HG03460 (cell line): ENCODE measurements at regions not wholly inside any gene's neighbourhood (a gene's known extent, or its start where the extent isn't known, plus 50 kb on each side); places are given as distances from the start of the nearest gene placed in this dataset.
"Not testable (repeated sequence)": the region's sequence is repeated elsewhere in the genome, so short reads cannot be mapped to it uniquely, and the experiment has no call there.

Source experiments
- ATAC-seq: cut with Tn5 transposase; IDR thresholded peaks from one replicate; pipeline ENCODE4 v1.9.1; 2021; ENCODE audit not compliant: unreplicated experiment

DNA sequence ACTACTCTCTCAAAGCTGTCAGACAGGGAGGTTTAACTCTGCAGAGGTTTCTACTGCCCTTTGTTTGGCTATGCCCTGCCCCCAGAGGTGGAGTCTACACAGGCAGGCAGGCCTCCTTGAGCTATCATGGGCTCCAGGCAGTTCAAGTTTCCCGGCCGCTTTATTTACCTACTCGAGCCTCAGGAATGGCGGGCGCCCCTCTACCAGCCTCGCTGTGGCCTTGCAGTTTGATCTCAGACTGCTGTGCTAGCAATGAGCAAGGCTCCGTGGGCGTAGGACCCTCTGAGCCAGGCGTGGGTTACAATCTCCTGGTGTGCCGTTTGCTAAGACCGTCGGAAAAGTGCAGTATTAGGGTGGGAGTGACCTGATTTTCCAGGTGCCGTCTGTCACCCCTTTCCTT is 124.3 kb downstream of the PTCHD1 start:
- ATAC-seq = not testable (repeated sequence)

- no peak for ATAC-seq
These were observed 130.6 kb downstream of the PTCHD1 start for GRCh38 chrX:23465105-23465791.

DNA sequence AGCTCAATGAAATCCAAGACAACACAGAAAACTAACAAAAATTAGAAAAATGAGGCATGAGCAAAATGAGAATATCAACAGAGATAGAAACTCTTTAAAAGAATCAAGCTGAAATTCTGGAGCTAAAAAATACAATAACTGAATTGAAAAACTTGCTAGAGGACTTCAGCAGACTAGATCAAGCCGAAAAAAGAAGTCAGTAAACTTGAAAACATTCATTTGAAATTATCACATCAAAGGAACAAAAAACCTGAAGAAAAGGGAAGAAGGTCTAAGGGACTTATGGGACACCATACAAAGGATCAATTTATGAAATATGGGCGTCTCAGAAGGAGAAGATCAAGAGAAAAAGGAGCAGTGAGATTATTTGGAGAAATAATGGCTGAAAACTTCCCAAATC is 131.3 kb downstream of the PTCHD1 start:
- no peak for ATAC-seq

DNA sequence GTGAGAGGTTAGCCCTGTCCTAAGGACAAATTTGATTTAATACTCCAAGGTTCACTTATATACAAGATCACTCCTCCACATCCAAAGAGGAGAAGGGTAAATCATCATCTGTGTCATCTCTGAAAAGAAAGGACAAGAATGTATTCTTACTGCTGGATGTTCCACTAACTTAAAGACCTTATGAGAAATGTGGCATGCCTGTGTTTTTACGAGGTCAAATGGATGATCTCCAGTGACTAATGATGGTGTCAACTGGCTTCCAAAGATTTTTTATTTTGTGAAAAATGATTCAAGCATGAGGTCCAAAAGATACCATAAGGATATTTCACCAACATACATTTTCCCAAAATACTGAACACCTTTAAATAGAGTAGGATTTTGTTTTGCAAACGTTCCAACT is 143.4 kb downstream of the PTCHD1 start:
- no peak for ATAC-seq

DNA sequence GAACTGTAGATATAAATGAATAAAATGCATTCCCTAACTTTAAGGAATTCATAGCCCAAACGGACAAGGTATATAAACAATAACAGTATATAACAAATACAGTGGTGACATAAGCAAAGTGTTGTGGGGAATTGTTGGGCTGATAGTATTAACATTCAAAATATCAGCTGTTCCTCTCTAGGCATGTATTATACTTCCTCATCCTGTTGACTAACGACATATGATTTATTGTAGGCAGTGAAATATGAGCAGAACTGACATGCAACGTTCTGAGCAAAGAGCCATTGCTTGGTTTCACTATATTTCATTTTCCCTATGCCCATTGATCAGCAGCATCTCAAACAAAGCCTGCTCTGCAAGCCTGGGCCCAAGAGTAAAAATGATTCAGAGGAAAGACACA is 143.9 kb downstream of the PTCHD1 start:
- ATAC-seq = no peak

DNA sequence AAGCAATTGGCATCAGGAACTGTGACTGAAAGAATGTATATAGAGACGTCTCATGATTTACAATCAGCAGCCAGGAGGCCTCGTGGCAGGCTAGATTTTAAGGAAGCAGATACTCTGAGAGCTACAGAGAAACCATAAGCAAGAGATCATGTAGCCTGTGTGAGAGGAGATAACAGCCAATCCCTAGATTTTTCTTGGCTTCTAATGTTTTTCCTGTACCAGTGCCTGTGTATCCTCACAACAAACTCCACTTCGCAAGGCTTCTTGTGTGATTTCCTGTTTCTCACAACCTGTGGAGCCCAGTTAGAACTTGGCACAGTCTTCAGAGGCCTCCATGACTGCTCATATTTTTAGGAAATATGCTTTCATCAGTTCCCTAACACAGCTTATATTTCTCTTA is 147.9 kb downstream of the PTCHD1 start:
- ATAC-seq = no peak

GRCh38 chrX:23483396-23483795 is 148.7 kb downstream of the PTCHD1 start:
- ATAC-seq = no peak

DNA sequence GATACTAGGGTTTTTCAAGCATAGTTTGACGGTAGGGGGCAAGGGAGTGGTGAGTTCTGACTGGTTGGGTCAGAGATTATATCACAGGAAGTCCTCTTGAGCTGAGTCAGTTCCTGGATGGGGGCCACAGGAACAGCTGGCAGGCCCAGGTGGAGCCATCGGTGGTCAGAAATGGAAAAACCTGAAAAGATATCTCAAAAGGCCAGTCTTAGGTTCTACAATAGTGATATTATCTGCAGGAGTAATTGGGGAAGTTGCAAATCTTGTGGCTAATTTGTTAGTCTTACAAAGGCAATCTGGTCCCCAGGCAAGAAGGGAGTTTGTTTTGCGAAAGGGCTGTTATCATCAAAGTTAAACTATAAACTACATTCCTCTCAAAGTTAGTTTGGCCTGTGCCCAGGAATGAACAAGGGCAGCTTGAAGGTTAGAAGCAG is 159.3 kb downstream of the PTCHD1 start:
- ATAC-seq = peak; percentile 68

- no peak for ATAC-seq
These were observed 160.1 kb downstream of the PTCHD1 start for GRCh38 chrX:23494741-23495140.

GRCh38 chrX:23497919-23498318 is 163.3 kb downstream of the PTCHD1 start:
- ATAC-seq = no peak

GRCh38 chrX:23501974-23502373 is 165.3 kb upstream of the PRDX4 start:
- ATAC-seq = no peak

DNA sequence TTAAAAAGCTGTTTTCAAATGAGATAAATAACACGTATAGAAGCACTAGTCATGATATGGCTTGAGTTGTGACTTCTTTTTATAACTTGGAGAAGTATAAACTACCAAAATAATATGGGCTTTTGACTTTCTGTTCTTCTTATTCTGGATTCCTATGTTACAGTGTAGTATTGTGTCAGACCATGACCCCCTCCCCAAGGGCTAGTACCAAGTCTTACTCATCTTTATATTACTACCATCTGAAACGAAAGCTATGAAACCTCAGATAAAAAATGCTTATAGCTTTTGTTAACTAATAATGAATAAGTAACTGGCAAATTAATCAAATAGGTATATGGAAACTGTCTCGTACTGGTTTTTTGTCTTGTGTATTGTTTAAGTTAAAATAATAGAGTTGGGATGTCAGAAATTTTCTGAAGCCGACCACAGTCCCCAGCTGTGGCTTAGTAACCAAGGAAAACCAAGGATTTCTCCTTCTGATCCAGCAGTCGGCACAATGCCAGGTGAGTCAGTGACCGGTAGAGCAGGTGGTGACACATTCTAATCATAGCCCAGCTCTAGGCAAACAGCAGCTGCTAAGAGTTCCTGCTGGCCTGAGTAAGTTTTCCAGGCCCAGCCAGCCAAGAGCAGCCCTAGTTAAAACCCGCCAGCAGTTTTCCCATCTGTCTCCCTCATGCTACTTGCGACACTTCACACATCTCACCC is 163.3 kb upstream of the PRDX4 start:
- no peak for ATAC-seq

GRCh38 chrX:23504540-23504884 is 162.8 kb upstream of the PRDX4 start:
- ATAC-seq = no peak

GRCh38 chrX:23504895-23505294 is 162.4 kb upstream of the PRDX4 start:
- no peak for ATAC-seq

GRCh38 chrX:23505531-23506303 is 161.6 kb upstream of the PRDX4 start:
- no peak for ATAC-seq

DNA sequence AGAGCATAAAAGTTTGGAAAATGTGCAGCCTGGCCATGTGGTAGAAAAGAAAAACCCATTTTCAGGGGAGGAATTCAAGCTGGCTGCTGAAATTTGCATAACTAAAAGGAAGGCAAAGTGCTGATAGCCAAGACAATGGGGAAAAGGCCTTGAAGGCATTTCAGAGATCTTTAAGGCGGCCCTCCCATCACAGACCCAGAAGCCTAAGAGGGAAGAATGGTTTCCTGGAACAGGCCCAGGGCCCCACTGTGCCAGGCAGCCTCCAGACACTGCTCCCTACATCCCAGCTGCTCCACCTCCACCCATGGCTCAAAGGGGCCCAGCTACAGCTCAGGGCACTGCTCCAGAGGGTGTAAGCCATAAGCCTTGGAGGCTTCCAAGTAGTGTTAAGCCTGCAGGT is 158.0 kb upstream of the PRDX4 start:
- no peak for ATAC-seq

- no peak for ATAC-seq
These were observed 155.5 kb upstream of the PRDX4 start for GRCh38 chrX:23511793-23512192.

- ATAC-seq = no peak
These were observed 154.2 kb upstream of the PRDX4 start for GRCh38 chrX:23513121-23513520.

DNA sequence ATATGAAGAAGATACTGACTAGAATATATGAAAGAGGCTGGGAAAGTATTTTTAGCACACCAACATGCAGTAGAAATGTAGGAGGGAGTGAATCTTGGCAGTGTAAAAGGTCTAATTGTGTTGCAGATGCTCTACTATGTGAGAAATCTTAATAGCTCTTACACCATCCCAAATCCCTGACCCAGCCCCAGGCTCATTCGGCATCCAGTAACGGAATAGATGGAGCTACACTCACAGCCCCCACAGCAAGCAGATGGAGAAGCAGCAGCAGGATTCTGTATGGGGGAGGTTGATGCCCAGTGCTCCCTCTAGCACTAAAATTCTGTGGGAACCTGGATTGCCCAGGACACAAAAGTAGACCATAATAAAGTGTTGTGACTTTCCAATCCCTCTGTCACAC is 153.2 kb upstream of the PRDX4 start:
- no peak for ATAC-seq

GRCh38 chrX:23515028-23515427 is 152.3 kb upstream of the PRDX4 start:
- no peak for ATAC-seq

DNA sequence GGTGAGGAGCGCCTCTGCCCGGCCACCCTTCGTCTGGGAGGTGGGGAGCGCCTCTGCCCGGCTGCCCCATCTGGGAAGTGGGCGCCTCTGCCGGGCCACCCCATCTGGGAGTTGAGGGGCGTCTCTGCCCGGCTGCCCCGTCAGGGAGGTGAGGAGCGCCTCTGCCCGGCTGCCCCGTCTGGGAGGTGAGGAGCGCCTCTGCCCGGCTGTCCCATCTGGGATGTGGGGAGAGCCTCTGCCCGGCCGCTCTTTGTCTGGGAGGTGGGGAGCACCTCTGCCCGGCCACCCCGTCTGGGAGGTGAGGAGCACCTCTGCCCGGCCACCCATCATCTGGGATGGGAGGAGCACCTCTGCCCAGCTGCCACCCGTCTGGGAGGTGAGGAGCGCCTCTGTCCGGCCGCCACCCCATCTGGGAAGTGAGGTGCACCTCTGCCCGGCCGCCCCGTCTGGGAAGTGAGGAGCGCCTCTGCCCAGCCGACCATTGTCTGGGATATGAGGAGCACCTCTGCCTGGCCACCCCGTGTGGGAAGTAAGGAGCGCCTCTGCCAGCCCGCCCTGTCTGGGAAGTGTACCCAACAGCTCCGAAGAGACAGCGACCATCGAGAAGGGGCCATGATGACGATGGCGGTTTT is 144.2 kb upstream of the PRDX4 start:
- ATAC-seq = not testable (repeated sequence)

- no peak for ATAC-seq
These were observed 142.8 kb upstream of the PRDX4 start for GRCh38 chrX:23524467-23524866.
